Psoas muscle (tissue), 7 donors: ENCODE measurements at regions not wholly inside any gene's neighbourhood (a gene's known extent, or its start where the extent isn't known, plus 50 kb on each side); places are given as distances from the start of the nearest gene placed in this dataset.

Experiments
- ATAC-seq, 4 donors: fragments of 200-7000 bp; cut with Tn5 transposase; one replicate each; pipeline ENCODE4 v1.9.1; 2020; ENCODE audit warnings: moderate library complexity in 3 of 4, mild to moderate bottlenecking in 2 of 4
- DNase-seq, 2 donors: peaks; one replicate each; pipeline ENCODE4 v3.0.0-alpha.2; 2020
- H3K27ac ChIP-seq: fragments of 200-600 bp; one replicate; pipeline ENCODE4 v1.8.0; 2022
- H3K27me3 ChIP-seq, 3 donors: fragments of 200-600 bp in 1 of 3; one replicate each; pipeline versions ENCODE4 v1.6.1 to v1.8.0; 2013 to 2022; ENCODE audit warnings: low read length in 2 of 3, mild to moderate bottlenecking in 2 of 3, moderate library complexity in 1 of 3; ENCODE audit not compliant: insufficient read depth in 3 of 3
- H3K36me3 ChIP-seq, 2 donors: fragments of 200-600 bp in 1 of 2; one replicate each; pipeline versions ENCODE4 v1.6.1 to v1.8.0; 2013 to 2022; ENCODE audit warnings: low read depth in 1 of 2, mild to moderate bottlenecking in 1 of 2, moderate library complexity in 1 of 2; ENCODE audit not compliant: insufficient read depth in 1 of 2
- H3K4me1 ChIP-seq: fragments of 200-600 bp; one replicate; pipeline ENCODE4 v1.8.0; 2022
- H3K4me3 ChIP-seq: fragments of 200-600 bp; one replicate; pipeline ENCODE4 v1.8.0; 2022; ENCODE audit warnings: mild to moderate bottlenecking
- H3K9me3 ChIP-seq: fragments of 200-600 bp; one replicate; pipeline ENCODE4 v1.8.0; 2022
- CTCF ChIP-seq: fragments of 200-600 bp; IDR thresholded peaks from one replicate; pipeline ENCODE4 v1.8.0; 2022; ENCODE audit warnings: antibody characterized with exemption
- WGBS, 3 donors: extraction: QIAGEN DNeasy Blood & Tissue Kit; methylation state at CpG; one replicate each; pipeline versions ENCODE4 v1.1.6 to v1.1.7; 2013; 5-methylcytosine and 5-hydroxymethylcytosine counted together
- intact Hi-C, 2 donors: fragments of 100-400 bp; cut with DNase I; formaldehyde crosslinking; loops; one replicate each; pipeline versions ENCODE4 v1.11.0 to v1.14.2; 2022
- donor health status: healthy with polysubstance abuse.
- donor health status: DM: no; HTN: no; CAD: no; lungs with moderate emphysema.
- donor health status: Bipolar disorder and iron deficiency.
- donor health status: healthy.
- donor health status: DM: yes; HTN: yes; CAD: no.
- donor health status: DM: no; HTN: no; CAD: no.
- donor health status: DM: yes; HTN: yes; CAD: no.

- no peaks in the 10 kb centered on the region for H3K27me3 ChIP-seq
- ATAC-seq = no peak
- intact Hi-C loops = no loop called here
- H3K4me1 ChIP-seq = no peaks in the 10 kb centered on the region
- TF ChIP-seq CTCF = no peak
- no peak overlapping the region for H3K4me3 ChIP-seq
- H3K36me3 ChIP-seq = no peaks in the 10 kb centered on the region
- DNase-seq = no peak
- 63 to 80% (median 72%) methylated on average over 3 of the region's 3 CpGs for WGBS, 3 donors
- no peak overlapping the region for H3K27ac ChIP-seq
- no peaks in the 10 kb centered on the region for H3K9me3 ChIP-seq
These were observed 209.8 kb upstream of the GYPC start for GRCh38 chr2:126446106-126446695.

GRCh38 chr2:126448611-126449010 is 207.3 kb upstream of the GYPC start:
- DNase-seq (no peak), ATAC-seq (no peak)
- TF ChIP-seq CTCF = no peak
- WGBS, 3 donors = 40 to 44% (median 42%) methylated on average over 5 of the region's 5 CpGs
- H3K4me3 ChIP-seq = no peak overlapping the region
- H3K27ac ChIP-seq = no peak overlapping the region
- H3K27me3 ChIP-seq = no peaks in the 10 kb centered on the region
- intact Hi-C loops = no loop called here
- no peaks in the 10 kb centered on the region for H3K4me1 ChIP-seq
- H3K9me3 ChIP-seq = no peaks in the 10 kb centered on the region
- H3K36me3 ChIP-seq = no peaks in the 10 kb centered on the region

DNA sequence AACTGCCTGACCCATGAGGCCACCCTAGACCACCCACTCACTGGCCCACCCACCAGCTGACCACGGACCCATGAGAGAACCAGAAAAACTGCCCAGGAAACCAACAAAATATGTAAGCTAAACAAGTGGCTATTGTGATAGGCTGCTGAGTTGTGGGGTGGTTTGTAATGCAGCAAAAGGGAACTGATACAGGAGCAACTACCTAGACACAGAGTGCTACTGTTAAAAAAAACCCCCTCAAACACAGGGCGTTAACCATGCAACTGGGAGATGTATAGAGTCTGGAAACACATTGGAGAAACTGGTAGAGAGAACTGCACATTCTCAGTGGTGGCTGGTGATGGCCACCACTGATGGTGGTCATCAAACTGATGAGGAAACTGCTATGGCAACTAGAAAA is 206.3 kb upstream of the GYPC start:
- H3K4me3 ChIP-seq = no peak overlapping the region
- no peak for TF ChIP-seq CTCF
- intact Hi-C loops = no loop called here
- no peaks in the 10 kb centered on the region for H3K4me1 ChIP-seq
- 66 to 72% (median 71%) methylated on average over 2 of the region's 2 CpGs for WGBS, 3 donors
- H3K36me3 ChIP-seq = no peaks in the 10 kb centered on the region
- no peak for ATAC-seq
- no peak overlapping the region for H3K27ac ChIP-seq
- no peaks in the 10 kb centered on the region for H3K27me3 ChIP-seq
- H3K9me3 ChIP-seq = no peaks in the 10 kb centered on the region
- no peak for DNase-seq

- no peak overlapping the region for H3K4me3 ChIP-seq
- no peaks in the 10 kb centered on the region for H3K36me3 ChIP-seq
- intact Hi-C loops = no loop called here
- no peaks in the 10 kb centered on the region for H3K4me1 ChIP-seq
- ATAC-seq (no peak), DNase-seq (no peak)
- no peak overlapping the region for H3K27ac ChIP-seq
- WGBS, 3 donors = 83 to 86% (median 83%) methylated on average over 8 of the region's 8 CpGs
- H3K9me3 ChIP-seq = no peaks in the 10 kb centered on the region
- no peak for TF ChIP-seq CTCF
- peaks cover 0 to 2% (median 0%) of the 10 kb centered on the region in 3 donors for H3K27me3 ChIP-seq
These were observed 191.9 kb upstream of the GYPC start for GRCh38 chr2:126463892-126464674.
